CD4-positive, alpha-beta T cell (primary cell): ENCODE measurements at regions not wholly inside any gene's neighbourhood (a gene's known extent, or its start where the extent isn't known, plus 50 kb on each side); places are given as distances from the start of the nearest gene placed in this dataset.
A peak's percentile ranks its signal among the peaks of the same experiment; 100 is the strongest.

Experiments
- ATAC-seq: fragments of 200-7000 bp; cut with Tn5 transposase; one replicate; pipeline ENCODE4 v1.10.0; 2022; ENCODE audit warnings: mild to moderate bottlenecking; ENCODE audit not compliant: poor library complexity
- CTCF ChIA-PET: fragments of 350-600 bp; sonication (Branson Sonifier 250); formaldehyde crosslinking; loops from one replicate; lab custom pipeline; 2021; ENCODE audit warnings: antibody characterized with exemption, inconsistent platforms; lab: Charles Lee
- POLR2A ChIA-PET: fragments of 350-600 bp; sonication (Branson Sonifier 250); formaldehyde crosslinking; loops from one replicate; lab custom pipeline; 2021; ENCODE audit warnings: antibody characterized with exemption, inconsistent platforms; lab: Charles Lee
- DNase-seq, 14 experiments: peaks; one replicate each; pipeline ENCODE4 v3.0.0-alpha.2; 2013 to 2020; ENCODE audit warnings: mixed read lengths in 2 of 14
- H3K27ac ChIP-seq, 2 donors: one replicate each; pipeline versions ENCODE4 v1.5.1 to v1.7.0; 2013; ENCODE audit warnings: low read length in 2 of 2, low read depth in 1 of 2, mild to moderate bottlenecking in 1 of 2
- H3K27me3 ChIP-seq, 2 experiments: 1 replicate in 1 of 2; 2 replicates in 1 of 2; pipeline versions ENCODE4 v1.6.1 to v1.7.0; 2013; ENCODE audit warnings: low read length in 2 of 2, control low read depth in 1 of 2, mild to moderate bottlenecking in 1 of 2, moderate library complexity in 1 of 2; ENCODE audit not compliant: insufficient read depth in 2 of 2, control insufficient read depth in 1 of 2
- H3K36me3 ChIP-seq: one replicate; pipeline ENCODE4 v1.6.1; 2013; ENCODE audit warnings: low read length, control low read depth; ENCODE audit not compliant: insufficient read depth
- H3K4me1 ChIP-seq: one replicate; pipeline ENCODE4 v1.6.1; 2013; ENCODE audit warnings: low read length, control low read depth; ENCODE audit not compliant: insufficient read depth
- H3K4me3 ChIP-seq: one replicate; pipeline ENCODE4 v1.5.1; 2013; ENCODE audit warnings: mild to moderate bottlenecking, low read length, moderate library complexity
- H3K9me3 ChIP-seq, 2 experiments: 1 replicate in 1 of 2; 2 replicates in 1 of 2; pipeline versions ENCODE4 v1.6.1 to v1.7.0; 2013; ENCODE audit warnings: low read length in 2 of 2, mild to moderate bottlenecking in 2 of 2, control low read depth in 1 of 2, moderate library complexity in 1 of 2; ENCODE audit not compliant: control insufficient read depth in 1 of 2, insufficient read depth in 1 of 2
- H3K27ac Mint-ChIP-seq: one replicate; pipeline ENCODE4 v1.8.0; 2020; ENCODE audit warnings: mixed read lengths
- H3K27me3 Mint-ChIP-seq: one replicate; pipeline ENCODE4 v1.8.0; 2021; ENCODE audit warnings: mixed read lengths
- H3K36me3 Mint-ChIP-seq: one replicate; pipeline ENCODE4 v1.8.0; 2021; ENCODE audit warnings: low read depth, mixed read lengths
- H3K4me1 Mint-ChIP-seq: one replicate; pipeline ENCODE4 v1.8.0; 2021; ENCODE audit warnings: low read depth, mixed read lengths
- H3K4me3 Mint-ChIP-seq: one replicate; pipeline ENCODE4 v1.8.0; 2020; ENCODE audit warnings: mild to moderate bottlenecking, mixed read lengths
- H3K9me3 Mint-ChIP-seq: one replicate; pipeline ENCODE4 v1.8.0; 2020; ENCODE audit warnings: mixed read lengths
- intact Hi-C, 2 experiments: fragments of 100-400 bp; cut with DNase I in 1 of 2; cut with micrococcal nuclease in 1 of 2; formaldehyde crosslinking; loops; one replicate each; pipeline versions ENCODE4 v1.15.1 to v1.9.0; 2023 to 2025; cut with DNase I, micrococcal nuclease
- TF ChIP-seq, protein P1 (sequence below): fragments of 200-600 bp; IDR thresholded peaks from one replicate; pipeline ENCODE4 v1.8.0; 2022; ENCODE audit warnings: antibody characterized with exemption, mild to moderate bottlenecking

DNA sequence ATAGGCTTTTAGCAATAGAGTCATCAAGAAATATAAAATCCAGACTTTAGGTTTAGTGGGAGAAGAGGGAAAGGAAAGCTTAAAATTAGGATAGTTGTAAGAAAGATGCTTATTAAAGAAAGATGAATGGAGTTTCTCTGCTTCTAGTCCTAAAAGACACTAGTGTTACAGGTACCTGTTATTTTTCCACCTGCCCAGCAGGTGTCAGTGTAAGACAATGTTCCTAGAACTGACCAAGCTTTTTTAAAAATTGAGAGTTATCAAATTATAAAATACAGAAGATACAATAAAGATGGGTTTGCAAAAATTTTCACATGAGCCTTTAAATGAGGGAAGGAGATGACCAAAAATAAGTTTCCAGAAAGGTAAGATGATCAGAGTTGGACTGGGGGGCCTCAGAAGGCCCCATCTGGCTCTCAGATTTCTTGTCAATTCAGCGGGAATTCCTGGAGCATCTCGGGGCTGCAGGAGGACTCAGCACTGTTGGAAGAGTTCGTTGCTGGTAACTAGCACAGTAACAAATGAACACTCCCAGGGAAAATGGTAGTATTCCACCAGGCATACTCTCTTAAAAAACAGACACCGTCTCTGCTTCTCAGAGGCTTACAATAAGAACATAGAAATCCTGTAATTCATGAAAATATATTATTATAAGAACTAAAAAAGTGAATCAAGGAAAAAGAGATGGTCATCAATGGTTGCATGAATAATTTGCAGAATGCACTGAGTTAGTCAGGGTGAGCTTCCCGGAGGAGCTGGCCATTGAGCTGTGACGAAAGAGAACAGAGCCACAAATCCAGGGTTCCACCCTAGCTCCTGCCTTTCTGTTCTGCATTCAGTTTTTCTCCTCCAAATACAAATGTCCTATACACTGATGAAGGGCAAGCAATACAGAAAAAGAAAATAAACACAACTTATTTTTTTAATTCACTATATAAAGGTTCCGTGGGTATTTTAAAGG lies 71.8 kb upstream of the PIK3CG start:
- intact Hi-C loops, result loop anchor here (1.0 to 5.0 kb wide), 7 partner anchors 72 to 932 kb away; partner anchors contain the start of genes PIK3CG (in 1 of the 2) and PRKAR2B (in 1 of the 2)
- no peak overlapping the region for H3K27ac ChIP-seq
- POLR2A ChIA-PET, result interaction anchor here (0.6 to 1.5 kb wide), 2 partner anchors 358 to 375 kb away, joined by 3 to 10 read pairs; partner anchors contain the start of gene HBP1
- no peaks in the 10 kb centered on the region for H3K9me3 Mint-ChIP-seq
- ATAC-seq (peak; percentile 58), DNase-seq (peak in 9 of 14 experiments; percentile 12 to 78 (median 22))
- TF ChIP-seq, protein P1, sequence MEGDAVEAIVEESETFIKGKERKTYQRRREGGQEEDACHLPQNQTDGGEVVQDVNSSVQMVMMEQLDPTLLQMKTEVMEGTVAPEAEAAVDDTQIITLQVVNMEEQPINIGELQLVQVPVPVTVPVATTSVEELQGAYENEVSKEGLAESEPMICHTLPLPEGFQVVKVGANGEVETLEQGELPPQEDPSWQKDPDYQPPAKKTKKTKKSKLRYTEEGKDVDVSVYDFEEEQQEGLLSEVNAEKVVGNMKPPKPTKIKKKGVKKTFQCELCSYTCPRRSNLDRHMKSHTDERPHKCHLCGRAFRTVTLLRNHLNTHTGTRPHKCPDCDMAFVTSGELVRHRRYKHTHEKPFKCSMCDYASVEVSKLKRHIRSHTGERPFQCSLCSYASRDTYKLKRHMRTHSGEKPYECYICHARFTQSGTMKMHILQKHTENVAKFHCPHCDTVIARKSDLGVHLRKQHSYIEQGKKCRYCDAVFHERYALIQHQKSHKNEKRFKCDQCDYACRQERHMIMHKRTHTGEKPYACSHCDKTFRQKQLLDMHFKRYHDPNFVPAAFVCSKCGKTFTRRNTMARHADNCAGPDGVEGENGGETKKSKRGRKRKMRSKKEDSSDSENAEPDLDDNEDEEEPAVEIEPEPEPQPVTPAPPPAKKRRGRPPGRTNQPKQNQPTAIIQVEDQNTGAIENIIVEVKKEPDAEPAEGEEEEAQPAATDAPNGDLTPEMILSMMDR, result peak; percentile 88
- H3K4me3 ChIP-seq, result no peak overlapping the region
- H3K27ac Mint-ChIP-seq, result no peak overlapping the region
- peaks cover 3% of the 10 kb centered on the region for H3K4me1 Mint-ChIP-seq
- H3K4me1 ChIP-seq, result no peaks in the 10 kb centered on the region
- H3K36me3 ChIP-seq, result no peaks in the 10 kb centered on the region
- no peaks in the 10 kb centered on the region for H3K27me3 ChIP-seq
- no peaks in the 10 kb centered on the region for H3K36me3 Mint-ChIP-seq
- H3K27me3 Mint-ChIP-seq, result no peaks in the 10 kb centered on the region
- no peak overlapping the region for H3K4me3 Mint-ChIP-seq
- CTCF ChIA-PET, result interaction anchor here (0.9 to 2.0 kb wide), 7 partner anchors 11 to 376 kb away, joined by 3 to 12 read pairs (median 3); partner anchors contain the start of gene CCDC71L
- peaks cover 0 to 6% of the 10 kb centered on the region in 2 experiments for H3K9me3 ChIP-seq

DNA sequence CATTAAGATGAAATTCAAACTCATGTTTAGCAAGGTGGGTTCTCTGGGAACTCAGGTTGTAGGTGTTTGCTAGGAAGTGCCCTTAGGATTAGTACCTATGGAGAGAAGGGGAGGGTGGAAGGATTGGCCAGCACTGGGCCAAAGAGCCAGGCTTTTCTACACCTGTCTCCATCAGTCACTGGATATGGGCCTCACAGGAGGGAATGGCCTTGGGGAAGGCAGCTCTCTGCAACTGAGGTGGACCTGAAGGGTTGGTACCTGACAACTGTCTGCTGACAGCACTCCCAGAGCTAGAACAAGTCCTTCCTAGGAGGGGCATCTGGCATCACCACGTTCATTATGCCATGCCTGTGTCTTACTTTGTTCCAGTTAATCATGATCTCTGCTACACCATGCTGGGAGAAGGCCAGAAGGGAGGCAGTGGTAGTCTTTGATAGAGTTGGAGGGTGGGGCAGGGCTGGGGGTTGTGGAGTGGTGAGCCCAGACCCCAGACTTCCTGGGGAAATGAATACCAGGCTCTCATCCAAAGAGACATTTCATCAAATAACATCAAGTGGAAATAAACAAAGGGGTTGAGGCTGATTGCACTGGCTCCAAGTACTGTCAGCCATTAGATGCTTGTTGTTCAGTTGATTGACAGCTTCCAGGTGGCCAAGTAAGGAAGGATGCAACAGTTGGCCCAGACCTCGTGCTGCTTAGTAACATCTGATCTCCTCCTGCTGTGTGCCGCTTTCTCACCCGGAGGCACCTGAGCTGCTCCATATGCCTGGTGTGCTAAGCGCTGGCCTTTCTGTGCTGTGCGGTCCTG lies 70.6 kb upstream of the PIK3CG start:
- Histone ChIP-seq H3K4me3 (no peak overlapping the region), H3K4me1 (no peaks in the 10 kb centered on the region), H3K27me3 (no peaks in the 10 kb centered on the region), H3K36me3 (no peaks in the 10 kb centered on the region), H3K27ac (no peak overlapping the region), H3K9me3 (peaks cover 4 to 6% of the 10 kb centered on the region in 2 experiments)
- no peak overlapping the region for H3K4me3 Mint-ChIP-seq
- POLR2A ChIA-PET, result no interaction called here
- H3K27ac Mint-ChIP-seq, result no peak overlapping the region
- no peaks in the 10 kb centered on the region for H3K36me3 Mint-ChIP-seq
- DNase-seq (no peak), ATAC-seq (no peak)
- intact Hi-C loops, result loop anchor here in 1 of 2 experiments (2.0 to 5.0 kb wide), 3 partner anchors 88 to 253 kb away; no protein-coding TSS in a partner anchor
- H3K4me1 Mint-ChIP-seq, result no peaks in the 10 kb centered on the region
- no peaks in the 10 kb centered on the region for H3K9me3 Mint-ChIP-seq
- TF ChIP-seq, protein P1, result no peak
- no peaks in the 10 kb centered on the region for H3K27me3 Mint-ChIP-seq
- CTCF ChIA-PET, result no interaction called here
